22Rv1 (cell line): ENCODE measurements at regions not wholly inside any gene's neighbourhood (a gene's known extent, or its start where the extent isn't known, plus 50 kb on each side); places are given as distances from the start of the nearest gene placed in this dataset.
A peak's percentile ranks its signal among the peaks of the same experiment; 100 is the strongest.

Source experiments
- H3K27ac ChIP-seq: fragments of 450-650 bp; 2 replicates; pipeline ENCODE4 v1.5.1; 2017
- CTCF ChIP-seq: fragments of 450-650 bp; IDR thresholded peaks from 2 replicates; pipeline ENCODE4 v1.5.1; 2017; ENCODE audit warnings: mild to moderate bottlenecking
- ZFX ChIP-seq: fragments of 450-650 bp; IDR thresholded peaks from 2 replicates; pipeline ENCODE4 v1.6.1; 2017; ENCODE audit warnings: antibody characterized with exemption, borderline replicate concordance

DNA sequence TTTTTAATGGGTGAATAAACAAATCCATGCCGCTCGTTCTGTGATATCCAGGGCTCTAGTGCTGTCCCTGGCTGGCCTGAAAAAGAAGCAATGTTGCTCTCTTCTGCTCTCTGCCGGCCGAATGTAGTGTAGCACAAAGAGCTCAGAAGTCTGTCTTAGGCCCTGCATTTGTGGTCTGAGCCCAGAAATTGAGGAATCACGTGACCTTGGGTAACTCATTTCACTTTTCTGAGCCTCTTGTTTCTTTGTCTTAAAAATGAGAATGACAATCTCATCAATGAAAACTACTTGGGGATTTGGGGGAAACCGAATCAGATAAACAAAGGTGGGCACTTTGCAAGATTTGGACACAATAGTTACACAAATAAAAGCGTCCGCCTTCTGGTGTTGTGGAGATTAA is 381.6 kb upstream of the ASIC2 start:
- no peak overlapping the region for H3K27ac ChIP-seq
- TF ChIP-seq CTCF, result peak; percentile 85
- no peak for TF ChIP-seq ZFX

DNA sequence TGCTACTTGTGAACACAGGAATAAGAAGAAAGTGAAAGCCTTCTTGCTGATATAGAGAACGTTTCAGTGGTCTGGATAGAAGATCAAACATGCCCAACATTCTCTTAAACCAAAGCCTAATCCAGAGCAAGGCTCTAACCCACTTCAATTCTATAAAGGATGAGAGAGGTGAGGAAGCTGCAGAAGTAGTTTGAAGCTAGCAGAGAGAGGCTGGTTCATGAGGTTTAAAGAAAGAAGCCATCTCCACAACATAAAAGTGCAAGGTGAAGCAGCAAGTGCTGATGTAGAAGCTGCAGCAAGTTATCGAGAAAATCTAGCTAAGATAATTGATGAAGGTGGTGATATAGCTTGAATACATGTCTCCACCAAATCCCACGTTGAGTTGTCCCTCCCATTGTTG is 383.3 kb upstream of the ASIC2 start:
- no peak overlapping the region for H3K27ac ChIP-seq
- TF ChIP-seq CTCF, result no peak
- TF ChIP-seq ZFX, result no peak

DNA sequence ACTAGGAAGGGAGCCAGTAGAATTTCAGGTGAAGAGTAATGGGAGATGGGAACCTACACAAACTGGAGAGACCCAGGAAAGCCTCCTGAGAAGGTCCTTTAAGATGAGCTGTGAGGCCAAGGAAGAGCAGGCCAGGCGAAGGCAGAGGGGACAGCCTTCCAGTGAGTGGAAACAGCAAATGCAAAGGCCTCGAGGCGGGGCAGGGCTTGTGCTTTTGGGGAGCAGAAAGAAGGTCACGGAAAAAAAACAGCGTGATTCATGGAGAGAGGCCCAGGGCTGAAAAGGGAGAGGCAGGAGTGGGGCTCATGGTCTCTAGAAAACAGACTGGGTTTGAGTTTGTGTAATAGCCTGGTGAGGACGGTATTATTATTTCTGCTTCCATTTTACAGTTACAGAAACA is 386.5 kb upstream of the ASIC2 start:
- TF ChIP-seq ZFX, result no peak
- no peak for TF ChIP-seq CTCF
- H3K27ac ChIP-seq, result no peak overlapping the region

GRCh38 chr17:33680472-33680871 is 387.4 kb upstream of the ASIC2 start:
- H3K27ac ChIP-seq, result no peak overlapping the region
- no peak for TF ChIP-seq ZFX
- no peak for TF ChIP-seq CTCF

DNA sequence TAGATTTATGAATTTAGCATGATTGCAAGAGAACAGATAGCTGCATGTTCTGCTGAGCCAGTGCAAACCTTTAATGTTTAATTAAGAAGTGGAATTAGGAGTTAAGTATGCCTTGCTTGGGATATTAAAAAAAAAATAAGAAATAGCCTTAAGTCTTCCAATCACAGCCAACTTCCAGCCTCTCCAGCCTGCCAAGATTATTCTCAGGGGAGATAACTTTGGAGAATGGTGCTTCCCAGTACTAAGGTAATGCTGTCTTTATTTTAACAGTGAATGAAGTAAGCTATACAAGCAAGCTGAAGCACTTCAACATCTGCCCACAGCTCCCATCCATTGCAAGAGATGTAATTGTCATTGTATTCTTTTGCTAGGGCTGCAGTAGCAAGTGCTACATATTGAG is 389.5 kb upstream of the ASIC2 start:
- no peak overlapping the region for H3K27ac ChIP-seq
- TF ChIP-seq ZFX (no peak), CTCF (no peak)

- TF ChIP-seq CTCF (no peak), ZFX (no peak)
- no peak overlapping the region for H3K27ac ChIP-seq
Measured at GRCh38 chr17:33684735-33685134, 391.6 kb upstream of the ASIC2 start.

DNA sequence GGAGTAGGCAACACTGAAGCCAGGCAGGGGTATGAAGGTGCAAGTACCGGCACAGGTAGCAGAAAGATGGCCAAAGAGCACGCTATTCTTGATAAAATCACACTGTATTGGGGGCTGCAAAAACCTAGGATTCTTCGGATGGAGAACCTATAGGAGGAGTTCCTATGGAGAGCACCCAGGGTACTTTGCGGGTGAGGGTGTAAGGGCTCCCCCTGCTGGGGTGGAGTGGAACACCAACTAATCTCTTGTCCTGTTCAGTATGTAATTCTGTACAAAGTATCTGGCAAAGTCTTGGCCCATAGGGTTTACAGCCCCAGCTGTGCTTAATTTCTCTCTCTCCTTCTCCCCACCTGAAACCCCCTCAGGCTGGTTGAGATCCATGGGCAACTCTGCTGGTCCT is 393.1 kb upstream of the ASIC2 start:
- peak; percentile 78 for TF ChIP-seq CTCF
- no peak for TF ChIP-seq ZFX
- H3K27ac ChIP-seq, result no peak overlapping the region

GRCh38 chr17:33687831-33688230 is 394.7 kb upstream of the ASIC2 start:
- no peak overlapping the region for H3K27ac ChIP-seq
- no peak for TF ChIP-seq ZFX
- TF ChIP-seq CTCF, result no peak
